GM20000 (cell line): ENCODE measurements at regions not wholly inside any gene's neighbourhood (a gene's known extent, or its start where the extent isn't known, plus 50 kb on each side); places are given as distances from the start of the nearest gene placed in this dataset.

Experiments
- DNase-seq: peaks from one replicate; pipeline ENCODE4 v3.0.0; 2012; ENCODE audit warnings: low spot score
- CTCF ChIP-seq: IDR thresholded peaks from 2 replicates; pipeline ENCODE4 v1.5.1; 2012; ENCODE audit warnings: mild to moderate bottlenecking, control low read depth; ENCODE audit errors: extremely low read depth, missing control alignments

- DNase-seq: no peak
- TF ChIP-seq CTCF: no peak
Observed at GRCh38 chr12:42704340-42704739, 114.8 kb upstream of the PRICKLE1 start.

- no peak for TF ChIP-seq CTCF
- no peak for DNase-seq
Observed at GRCh38 chr12:42701084-42701483, 111.5 kb upstream of the PRICKLE1 start.

GRCh38 chr12:42698213-42698612, 108.7 kb upstream of the PRICKLE1 start:
- no peak for DNase-seq
- no peak for TF ChIP-seq CTCF

- no peak for DNase-seq
- no peak for TF ChIP-seq CTCF
Observed at GRCh38 chr12:42696406-42697149, 107.0 kb upstream of the PRICKLE1 start.

- no peak for TF ChIP-seq CTCF
- DNase-seq: no peak
Observed at GRCh38 chr12:42695490-42695995, 106.0 kb upstream of the PRICKLE1 start.

GRCh38 chr12:42692749-42693148, 103.2 kb upstream of the PRICKLE1 start:
- no peak for DNase-seq
- TF ChIP-seq CTCF: no peak

GRCh38 chr12:42691991-42692557, 102.5 kb upstream of the PRICKLE1 start:
- no peak for TF ChIP-seq CTCF
- DNase-seq: no peak
